Activated CD4-positive, alpha-beta T cell treated with anti-CD3 and anti-CD28 coated beads, Interleukin-2, amount 10 ng/mL, durations not matched to agents 7 days and 5 days (primary cell): ENCODE measurements at regions not wholly inside any gene's neighbourhood (a gene's known extent, or its start where the extent isn't known, plus 50 kb on each side); places are given as distances from the start of the nearest gene placed in this dataset.
"Not testable (repeated sequence)": the region's sequence is repeated elsewhere in the genome, so short reads cannot be mapped to it uniquely, and the experiment has no call there.

Source experiments
- CTCF ChIA-PET: fragments of 350-600 bp; sonication (Branson Sonifier 250); formaldehyde crosslinking; loops from one replicate; lab custom pipeline; 2021; ENCODE audit warnings: antibody characterized with exemption; lab: Charles Lee
- POLR2A ChIA-PET: fragments of 350-600 bp; sonication (Branson Sonifier 250); formaldehyde crosslinking; loops from one replicate; lab custom pipeline; 2021; ENCODE audit warnings: antibody characterized with exemption; lab: Charles Lee
- DNase-seq: peaks from one replicate; pipeline ENCODE4 v3.0.0-alpha.2; 2020
- H3K27ac Mint-ChIP-seq: one replicate; pipeline ENCODE4 v1.8.0; 2021; ENCODE audit warnings: mild to moderate bottlenecking, moderate library complexity, mixed read lengths
- H3K27me3 Mint-ChIP-seq: one replicate; pipeline ENCODE4 v1.8.0; 2021; ENCODE audit warnings: mixed read lengths
- H3K36me3 Mint-ChIP-seq: one replicate; pipeline ENCODE4 v1.8.0; 2021; ENCODE audit warnings: low read depth, mixed read lengths
- H3K4me1 Mint-ChIP-seq: one replicate; pipeline ENCODE4 v1.8.0; 2021; ENCODE audit warnings: mixed read lengths
- H3K4me3 Mint-ChIP-seq: one replicate; pipeline ENCODE4 v1.8.0; 2021; ENCODE audit warnings: mild to moderate bottlenecking, moderate library complexity, mixed read lengths
- H3K9me3 Mint-ChIP-seq: one replicate; pipeline ENCODE4 v1.8.0; 2021; ENCODE audit warnings: mixed read lengths

- POLR2A ChIA-PET = no interaction called here
- Mint-ChIP-seq H3K4me1 (no peaks in the 10 kb centered on the region), H3K4me3 (no peak overlapping the region), H3K9me3 (no peaks in the 10 kb centered on the region), H3K36me3 (no peaks in the 10 kb centered on the region), H3K27ac (no peak overlapping the region), H3K27me3 (no peaks in the 10 kb centered on the region)
- no peak for DNase-seq
- CTCF ChIA-PET = no interaction called here
Measured at GRCh38 chr7:97313900-97314299, 196.4 kb downstream of the SDHAF3 start.

DNA sequence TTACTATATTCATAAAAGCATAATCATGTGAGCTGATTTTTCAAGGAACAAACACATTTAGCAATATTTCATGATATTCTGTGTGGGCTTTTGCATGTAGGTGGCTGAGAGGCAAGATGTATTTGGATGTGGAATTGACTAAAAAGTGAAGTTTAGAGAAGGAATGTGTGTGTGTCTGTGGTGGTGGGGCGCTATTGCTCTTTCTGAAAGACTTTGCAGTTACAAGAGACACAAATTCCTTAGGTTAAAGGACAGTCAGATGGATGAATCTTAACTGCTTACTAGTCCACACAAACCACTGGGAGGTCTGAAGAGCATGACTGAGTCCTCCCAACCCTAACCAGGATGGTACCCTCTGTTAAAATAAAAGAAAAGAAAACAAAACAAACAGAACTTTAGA is 200.1 kb downstream of the SDHAF3 start:
- Mint-ChIP-seq H3K4me1 (no peaks in the 10 kb centered on the region), H3K27ac (no peak overlapping the region), H3K4me3 (no peak overlapping the region), H3K9me3 (no peaks in the 10 kb centered on the region), H3K36me3 (no peaks in the 10 kb centered on the region), H3K27me3 (no peaks in the 10 kb centered on the region)
- no peak for DNase-seq
- ChIA-PET POLR2A (no interaction called here), CTCF (no interaction called here)

DNA sequence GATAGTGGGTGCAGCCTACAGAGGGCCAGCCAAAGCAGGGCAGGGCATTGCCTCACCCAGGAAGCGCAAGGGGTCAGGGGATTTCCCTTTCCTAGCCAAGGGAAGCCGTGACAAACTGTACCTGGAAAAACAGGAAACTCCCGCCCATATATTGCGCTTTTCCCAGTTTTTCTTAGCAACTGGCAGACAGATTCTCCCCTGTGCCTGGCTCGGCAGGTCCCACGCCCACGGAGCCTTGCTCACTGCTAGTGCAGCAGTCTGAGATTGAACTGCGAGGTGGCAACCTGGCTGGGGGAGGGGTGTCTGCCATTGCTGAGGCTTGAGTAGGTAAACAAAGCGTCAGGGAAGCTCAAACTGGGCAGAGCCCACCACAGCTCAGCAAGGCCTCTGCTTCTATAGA is 212.4 kb downstream of the SDHAF3 start:
- H3K27me3 Mint-ChIP-seq, H3K9me3 Mint-ChIP-seq, H3K4me1 Mint-ChIP-seq, CTCF ChIA-PET, H3K36me3 Mint-ChIP-seq, POLR2A ChIA-PET, H3K27ac Mint-ChIP-seq, H3K4me3 Mint-ChIP-seq, DNase-seq: not testable (repeated sequence)

DNA sequence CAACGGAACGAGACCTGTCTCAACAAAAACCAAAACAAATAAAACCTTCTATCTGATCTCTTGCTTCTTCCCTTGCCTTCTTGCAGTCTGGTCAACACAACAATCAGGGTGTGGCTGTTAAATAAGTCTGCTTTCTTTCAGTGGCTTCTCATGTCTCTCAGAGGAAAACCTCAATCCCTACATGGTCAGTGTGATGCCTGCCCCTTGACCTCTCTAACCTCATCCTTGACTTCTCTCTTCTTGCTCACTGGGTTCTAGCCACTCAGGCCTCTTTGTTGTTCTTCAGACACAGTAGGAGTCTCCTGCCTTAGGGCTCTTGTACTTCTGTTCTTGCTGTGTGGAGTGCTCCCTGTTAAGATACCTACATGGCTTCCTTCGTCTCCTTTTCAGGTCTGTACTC is 220.4 kb downstream of the SDHAF3 start:
- CTCF ChIA-PET = no interaction called here

GRCh38 chr7:97342512-97342911 is 225.0 kb downstream of the SDHAF3 start:
- H3K9me3 Mint-ChIP-seq = no peaks in the 10 kb centered on the region
- no peaks in the 10 kb centered on the region for H3K4me1 Mint-ChIP-seq
- CTCF ChIA-PET = no interaction called here
- no peak overlapping the region for H3K27ac Mint-ChIP-seq
- DNase-seq = no peak
- POLR2A ChIA-PET = no interaction called here
- H3K36me3 Mint-ChIP-seq = no peaks in the 10 kb centered on the region
- H3K4me3 Mint-ChIP-seq = no peak overlapping the region
- no peaks in the 10 kb centered on the region for H3K27me3 Mint-ChIP-seq

More for the DNA sequence above, 220.4 kb downstream of the SDHAF3 start:
- no peaks in the 10 kb centered on the region for H3K36me3 Mint-ChIP-seq
- POLR2A ChIA-PET = no interaction called here
- no peaks in the 10 kb centered on the region for H3K27me3 Mint-ChIP-seq
- DNase-seq = no peak
- no peaks in the 10 kb centered on the region for H3K4me1 Mint-ChIP-seq
- no peak overlapping the region for H3K4me3 Mint-ChIP-seq
- H3K27ac Mint-ChIP-seq = no peak overlapping the region
- no peaks in the 10 kb centered on the region for H3K9me3 Mint-ChIP-seq

GRCh38 chr7:97346349-97346748 is 228.9 kb downstream of the SDHAF3 start:
- DNase-seq = no peak
- ChIA-PET POLR2A (no interaction called here), CTCF (no interaction called here)
- Mint-ChIP-seq H3K4me3 (no peak overlapping the region), H3K36me3 (no peaks in the 10 kb centered on the region), H3K9me3 (peaks cover 4% of the 10 kb centered on the region), H3K4me1 (no peaks in the 10 kb centered on the region), H3K27me3 (no peaks in the 10 kb centered on the region), H3K27ac (no peak overlapping the region)

GRCh38 chr7:97351488-97351887 is 234.0 kb downstream of the SDHAF3 start:
- ChIA-PET CTCF (no interaction called here), POLR2A (no interaction called here)
- DNase-seq = no peak
- Mint-ChIP-seq H3K36me3 (no peaks in the 10 kb centered on the region), H3K4me1 (no peaks in the 10 kb centered on the region), H3K27ac (no peak overlapping the region), H3K9me3 (peaks cover 4% of the 10 kb centered on the region), H3K27me3 (no peaks in the 10 kb centered on the region), H3K4me3 (no peak overlapping the region)

GRCh38 chr7:97357459-97357858 is 240.0 kb downstream of the SDHAF3 start:
- ChIA-PET CTCF (no interaction called here), POLR2A (no interaction called here)
- Mint-ChIP-seq H3K4me1 (no peaks in the 10 kb centered on the region), H3K27ac (no peak overlapping the region), H3K36me3 (no peaks in the 10 kb centered on the region), H3K4me3 (no peak overlapping the region), H3K27me3 (no peaks in the 10 kb centered on the region), H3K9me3 (no peaks in the 10 kb centered on the region)
- no peak for DNase-seq

- H3K4me1 Mint-ChIP-seq = no peaks in the 10 kb centered on the region
- no peaks in the 10 kb centered on the region for H3K36me3 Mint-ChIP-seq
- H3K9me3 Mint-ChIP-seq = peaks cover 2% of the 10 kb centered on the region
- no peak overlapping the region for H3K4me3 Mint-ChIP-seq
- ChIA-PET CTCF (no interaction called here), POLR2A (no interaction called here)
- no peaks in the 10 kb centered on the region for H3K27me3 Mint-ChIP-seq
- H3K27ac Mint-ChIP-seq = no peak overlapping the region
- DNase-seq = no peak
Measured at GRCh38 chr7:97372882-97373281, 255.4 kb downstream of the SDHAF3 start.

- no peaks in the 10 kb centered on the region for H3K36me3 Mint-ChIP-seq
- CTCF ChIA-PET = no interaction called here
- no peaks in the 10 kb centered on the region for H3K9me3 Mint-ChIP-seq
- POLR2A ChIA-PET = no interaction called here
- H3K27me3 Mint-ChIP-seq = no peaks in the 10 kb centered on the region
- no peaks in the 10 kb centered on the region for H3K4me1 Mint-ChIP-seq
- no peak overlapping the region for H3K4me3 Mint-ChIP-seq
- DNase-seq = no peak
- H3K27ac Mint-ChIP-seq = no peak overlapping the region
Measured at GRCh38 chr7:97373736-97374135, 256.2 kb downstream of the SDHAF3 start.

DNA sequence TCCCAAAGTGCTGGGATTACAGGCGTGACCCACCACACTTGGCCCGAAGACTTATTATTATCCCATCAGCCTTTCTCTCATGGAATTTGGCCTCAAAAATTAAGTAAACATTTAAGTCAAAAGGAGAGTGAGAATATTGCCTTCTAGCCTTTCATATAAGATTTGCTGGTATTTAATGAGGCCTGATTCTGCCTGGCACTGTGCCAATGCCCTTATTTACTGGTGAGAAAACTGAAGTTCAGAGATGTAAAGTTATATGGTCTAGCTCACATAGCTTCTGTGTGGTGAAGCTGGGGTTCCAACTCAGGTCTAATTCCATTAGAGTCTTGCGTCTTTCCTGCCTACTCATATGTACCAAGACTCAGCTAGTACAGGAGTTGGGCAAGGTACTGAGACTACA is 260.2 kb downstream of the SDHAF3 start:
- DNase-seq = no peak
- Mint-ChIP-seq H3K27ac (no peak overlapping the region), H3K4me3 (no peak overlapping the region), H3K27me3 (no peaks in the 10 kb centered on the region), H3K36me3 (no peaks in the 10 kb centered on the region), H3K9me3 (no peaks in the 10 kb centered on the region), H3K4me1 (no peaks in the 10 kb centered on the region)
- POLR2A ChIA-PET = no interaction called here
- CTCF ChIA-PET = interaction anchor here (0.6 kb wide), 1 partner anchor 102 kb away, joined by 3 read pairs; no protein-coding TSS in a partner anchor

- Mint-ChIP-seq H3K27me3 (no peaks in the 10 kb centered on the region), H3K4me1 (no peaks in the 10 kb centered on the region), H3K27ac (no peak overlapping the region), H3K4me3 (no peak overlapping the region), H3K9me3 (no peaks in the 10 kb centered on the region), H3K36me3 (no peaks in the 10 kb centered on the region)
- CTCF ChIA-PET = interaction anchor here (1.2 kb wide), 1 partner anchor 11 kb away, joined by 3 read pairs; no protein-coding TSS in a partner anchor
- DNase-seq = no peak
- POLR2A ChIA-PET = no interaction called here
Measured at GRCh38 chr7:97381815-97382554, 264.5 kb downstream of the SDHAF3 start.

DNA sequence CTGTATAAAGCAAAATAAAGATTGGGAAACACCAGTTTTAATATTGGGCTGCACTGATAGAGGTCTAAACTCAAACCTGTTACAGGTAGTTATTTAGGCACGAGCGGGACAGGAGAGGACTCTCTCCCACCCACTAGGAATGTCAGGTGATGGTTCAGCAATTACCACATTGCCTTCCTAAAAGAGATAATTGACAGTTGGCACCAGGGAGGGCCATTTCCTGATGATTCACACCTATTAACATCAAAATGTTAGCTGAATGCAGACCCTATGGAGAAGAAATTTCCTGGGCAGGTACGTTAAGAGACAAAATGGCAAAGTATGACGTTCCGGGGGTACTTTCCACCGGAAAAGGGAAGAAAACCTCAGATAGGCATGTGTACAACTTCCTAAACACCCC is 272.6 kb downstream of the SDHAF3 start:
- no peak overlapping the region for H3K27ac Mint-ChIP-seq
- no peak for DNase-seq
- no peaks in the 10 kb centered on the region for H3K36me3 Mint-ChIP-seq

More for the DNA sequence above, 272.6 kb downstream of the SDHAF3 start:
- no peaks in the 10 kb centered on the region for H3K4me1 Mint-ChIP-seq
- H3K4me3 Mint-ChIP-seq = no peak overlapping the region
- no peaks in the 10 kb centered on the region for H3K9me3 Mint-ChIP-seq
- ChIA-PET POLR2A (no interaction called here), CTCF (interaction anchor here (0.6 kb wide), 1 partner anchor 130 kb away, joined by 3 read pairs; no protein-coding TSS in a partner anchor)
- H3K27me3 Mint-ChIP-seq = no peaks in the 10 kb centered on the region
